Stimulated activated effector memory CD8-positive, alpha-beta T cell treated with anti-CD3 and anti-CD28 coated beads, Interleukin-12 subunit alpha, Interleukin-12 subunit beta, amount 100 ng/mL, for 72 hours (primary cell): ENCODE measurements at regions not wholly inside any gene's neighbourhood (a gene's known extent, or its start where the extent isn't known, plus 50 kb on each side); places are given as distances from the start of the nearest gene placed in this dataset.

Source experiments
- ATAC-seq: fragments of 150-1000 bp; cut with Tn5 transposase; 2 replicates; pipeline ENCODE4 v1.10.0; 2021
- DNase-seq, 2 donors: peaks; one replicate each; pipeline ENCODE4 v3.0.0; 2021 to 2022; ENCODE audit warnings: low spot score in 2 of 2
- H3K27ac Mint-ChIP-seq: one replicate; pipeline ENCODE4 v1.8.0; 2022; ENCODE audit warnings: mild to moderate bottlenecking, mixed read lengths
- H3K36me3 Mint-ChIP-seq: one replicate; pipeline ENCODE4 v1.8.0; 2022; ENCODE audit warnings: mild to moderate bottlenecking, mixed read lengths
- H3K4me1 Mint-ChIP-seq: one replicate; pipeline ENCODE4 v1.8.0; 2022; ENCODE audit warnings: mixed read lengths
- H3K4me3 Mint-ChIP-seq: one replicate; pipeline ENCODE4 v1.8.0; 2022; ENCODE audit warnings: mild to moderate bottlenecking, mixed read lengths
- H3K9me3 Mint-ChIP-seq: one replicate; pipeline ENCODE4 v1.8.0; 2022; ENCODE audit warnings: mixed read lengths

DNA sequence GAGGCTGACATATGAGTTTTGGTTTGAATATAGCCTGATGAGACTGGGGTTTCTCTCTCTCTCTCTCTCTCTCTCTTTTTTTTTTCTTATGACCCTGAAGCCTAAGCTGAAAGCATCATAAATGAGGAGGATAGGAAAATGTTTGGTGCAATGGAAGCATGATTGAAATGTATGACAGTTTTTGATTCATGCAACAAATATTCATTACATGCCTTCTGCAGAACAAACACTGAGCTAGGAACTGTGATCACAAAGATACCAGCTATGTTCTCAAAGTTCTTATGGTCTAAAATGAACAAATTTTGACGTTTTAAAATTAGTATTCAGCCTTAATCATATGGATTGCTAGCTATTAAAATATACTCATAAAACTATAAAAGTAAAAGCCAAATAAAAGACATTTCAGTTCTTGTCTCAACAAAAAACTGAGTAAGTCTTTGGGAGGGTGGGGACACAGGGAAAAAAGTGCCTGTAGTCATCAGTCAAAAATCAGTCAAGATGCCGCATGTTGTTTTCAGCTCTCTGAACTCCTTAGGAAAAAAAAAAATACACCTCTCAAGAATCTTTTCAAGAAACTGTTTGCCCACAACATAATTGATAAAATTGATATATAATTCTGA lies 57.2 kb downstream of the NKX6-1 start:
- Mint-ChIP-seq H3K36me3 (no peaks in the 10 kb centered on the region), H3K9me3 (no peaks in the 10 kb centered on the region), H3K4me3 (no peak overlapping the region), H3K4me1 (no peaks in the 10 kb centered on the region), H3K27ac (no peak overlapping the region)
- ATAC-seq = no peak
- DNase-seq = no peak

DNA sequence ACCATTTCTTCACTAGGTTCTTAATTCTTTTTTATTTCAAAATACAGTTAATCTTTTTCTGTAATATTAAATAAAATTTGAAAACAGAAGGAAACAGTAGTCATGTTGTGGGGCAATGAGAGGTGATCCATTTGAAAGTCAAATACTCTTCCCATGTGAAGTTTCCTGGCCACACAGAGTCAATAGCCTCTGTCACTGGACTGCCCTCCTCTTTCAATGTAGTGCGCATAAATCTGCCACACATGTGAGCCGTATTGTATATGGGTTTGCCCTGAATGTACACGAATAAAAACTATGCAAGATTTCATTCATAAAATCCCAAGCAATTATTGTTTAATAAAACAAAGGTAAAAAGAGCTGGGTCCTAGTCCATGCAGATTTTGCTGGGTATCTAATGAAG lies 59.1 kb downstream of the NKX6-1 start:
- Mint-ChIP-seq H3K4me3 (no peak overlapping the region), H3K27ac (no peak overlapping the region)

DNA sequence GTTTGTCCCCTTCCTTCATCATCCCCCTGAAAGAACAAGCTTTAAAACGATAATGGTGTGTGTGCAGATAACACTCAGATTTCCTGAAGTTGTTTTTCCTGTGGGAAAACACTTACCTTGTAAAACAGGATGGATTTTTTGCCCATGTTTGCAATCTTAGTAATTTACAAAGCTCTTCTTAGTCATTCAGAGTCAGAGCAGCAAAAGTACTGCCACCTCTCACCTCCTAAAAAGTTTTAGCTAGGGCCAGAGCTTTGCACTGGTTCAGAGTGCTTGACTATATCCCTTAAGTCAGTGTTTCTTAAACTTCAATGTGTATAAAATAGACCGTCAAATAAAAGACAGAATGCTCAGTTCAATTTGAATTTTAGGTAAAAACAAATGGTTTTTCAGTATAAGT lies 62.3 kb downstream of the NKX6-1 start:
- Mint-ChIP-seq H3K27ac (no peak overlapping the region), H3K4me3 (no peak overlapping the region), H3K36me3 (no peaks in the 10 kb centered on the region), H3K9me3 (no peaks in the 10 kb centered on the region), H3K4me1 (no peaks in the 10 kb centered on the region)
- ATAC-seq (no peak), DNase-seq (no peak)

More for the DNA sequence above, 59.1 kb downstream of the NKX6-1 start:
- Mint-ChIP-seq H3K9me3 (no peaks in the 10 kb centered on the region), H3K4me1 (no peaks in the 10 kb centered on the region), H3K36me3 (no peaks in the 10 kb centered on the region)
- no peak for DNase-seq
- ATAC-seq = no peak

DNA sequence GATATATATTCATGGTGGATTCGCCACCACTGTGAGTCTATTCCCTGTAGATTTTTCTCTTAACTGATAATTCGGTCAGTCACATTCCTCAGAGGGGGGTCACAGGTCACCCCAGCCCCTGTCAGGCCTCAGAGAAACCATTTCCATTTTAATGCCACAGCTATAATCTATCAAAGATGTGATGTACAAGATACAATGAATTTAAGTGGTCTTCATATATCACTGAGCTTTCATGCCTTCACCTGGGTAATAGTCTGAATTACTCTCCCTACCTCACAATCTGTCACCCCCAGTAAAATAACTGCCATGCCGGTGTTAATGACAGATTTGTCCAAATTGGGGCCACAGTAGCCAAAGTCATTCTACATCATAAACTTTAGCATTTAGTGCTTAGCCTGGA lies 64.7 kb downstream of the NKX6-1 start:
- no peaks in the 10 kb centered on the region for H3K36me3 Mint-ChIP-seq
- no peaks in the 10 kb centered on the region for H3K4me1 Mint-ChIP-seq
- H3K9me3 Mint-ChIP-seq = no peaks in the 10 kb centered on the region
- no peak for DNase-seq
- no peak overlapping the region for H3K4me3 Mint-ChIP-seq
- no peak overlapping the region for H3K27ac Mint-ChIP-seq
- no peak for ATAC-seq

DNA sequence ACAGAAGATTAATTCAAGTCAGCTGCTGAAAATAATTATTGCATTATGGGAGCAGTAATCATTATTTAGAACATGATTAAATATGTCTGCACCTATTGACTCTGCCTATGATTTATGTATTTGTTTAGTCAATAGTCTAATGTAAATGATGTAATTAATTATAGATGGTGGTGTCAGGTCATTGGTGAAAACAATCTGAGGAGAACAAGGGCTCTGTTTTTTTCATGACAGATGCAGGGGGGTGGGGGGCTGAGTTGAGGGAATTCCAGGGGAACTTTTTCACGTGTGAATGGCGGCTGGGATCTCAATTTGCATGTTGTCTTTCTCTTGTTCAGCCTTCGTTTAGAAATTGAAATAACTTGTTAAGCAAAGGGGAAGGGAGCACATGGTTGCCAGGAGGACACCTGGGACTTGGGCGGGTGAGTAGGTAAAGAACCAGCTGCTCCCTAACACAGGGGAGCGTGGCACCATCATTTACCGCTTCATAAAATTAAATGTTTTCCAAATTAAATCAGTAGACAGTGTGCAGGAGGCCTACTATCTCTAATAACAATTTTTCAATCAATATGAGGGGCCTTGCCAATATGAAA lies 65.4 kb downstream of the NKX6-1 start:
- Mint-ChIP-seq H3K4me3 (no peak overlapping the region), H3K9me3 (no peaks in the 10 kb centered on the region), H3K36me3 (no peaks in the 10 kb centered on the region), H3K4me1 (no peaks in the 10 kb centered on the region), H3K27ac (no peak overlapping the region)
- DNase-seq (no peak), ATAC-seq (no peak)

DNA sequence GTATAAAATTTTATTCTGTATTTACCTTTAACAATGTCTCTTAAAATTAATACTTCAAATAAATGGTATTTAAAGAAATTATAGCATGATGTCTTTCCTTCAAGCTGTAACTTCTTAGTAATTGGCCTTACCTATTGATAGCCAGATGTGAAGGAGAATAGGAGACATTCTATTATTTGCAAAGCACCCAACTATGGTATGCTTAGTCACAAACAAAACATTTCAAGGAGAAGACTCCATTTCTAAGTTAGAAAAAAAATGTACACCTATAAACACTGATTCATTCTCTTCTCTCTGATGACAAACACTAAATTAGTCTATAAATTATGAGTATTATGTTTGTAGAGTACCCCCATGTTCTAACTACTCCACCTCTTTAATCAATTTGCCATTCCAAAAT lies 66.4 kb downstream of the NKX6-1 start:
- Mint-ChIP-seq H3K9me3 (no peaks in the 10 kb centered on the region), H3K4me3 (no peak overlapping the region), H3K27ac (no peak overlapping the region), H3K4me1 (no peaks in the 10 kb centered on the region), H3K36me3 (no peaks in the 10 kb centered on the region)
- no peak for DNase-seq
- no peak for ATAC-seq

DNA sequence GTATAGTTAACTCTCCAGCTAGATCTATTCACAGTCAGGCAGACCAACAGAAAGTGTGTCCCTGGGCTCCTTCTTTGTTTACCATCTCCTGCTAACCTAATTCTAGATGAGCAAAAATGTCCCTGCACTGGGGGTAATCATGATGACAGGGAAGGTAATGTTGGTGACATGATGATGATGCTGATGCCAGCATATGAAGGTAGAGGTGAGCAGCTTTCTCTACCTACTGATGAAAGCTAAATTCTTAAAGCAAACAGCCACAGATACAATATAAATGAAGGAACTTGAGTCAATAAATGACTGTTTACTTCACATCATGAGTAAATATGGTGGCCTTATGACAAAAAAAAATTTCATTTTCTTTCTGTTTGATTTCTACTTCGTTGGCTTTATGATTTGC lies 78.5 kb downstream of the NKX6-1 start:
- H3K27ac Mint-ChIP-seq = no peak overlapping the region
- peaks cover 7% of the 10 kb centered on the region for H3K9me3 Mint-ChIP-seq
- H3K4me3 Mint-ChIP-seq = no peak overlapping the region
- ATAC-seq (no peak), DNase-seq (no peak)
- H3K4me1 Mint-ChIP-seq = no peaks in the 10 kb centered on the region
- H3K36me3 Mint-ChIP-seq = no peaks in the 10 kb centered on the region

DNA sequence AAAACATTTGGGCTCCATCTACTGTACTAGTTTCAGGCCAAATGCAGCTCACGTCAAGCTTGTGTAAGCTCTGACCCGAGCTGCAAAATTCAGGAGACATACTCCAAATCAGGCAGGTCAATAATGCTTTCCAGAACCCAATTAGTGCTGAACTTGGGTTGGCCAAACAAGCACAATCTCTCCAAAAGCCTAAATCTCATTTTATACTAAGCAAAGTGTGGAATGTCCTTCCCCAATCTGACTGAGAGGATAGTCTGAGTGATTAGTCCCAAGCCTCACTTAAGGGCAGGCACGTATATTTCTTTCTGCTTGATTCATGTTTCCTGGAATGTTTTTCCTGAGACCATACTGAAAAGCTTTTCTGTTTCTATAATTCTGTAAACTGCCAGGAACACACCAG lies 79.9 kb downstream of the NKX6-1 start:
- DNase-seq (no peak), ATAC-seq (no peak)
- no peaks in the 10 kb centered on the region for H3K36me3 Mint-ChIP-seq
- H3K4me3 Mint-ChIP-seq = no peak overlapping the region
- H3K4me1 Mint-ChIP-seq = no peaks in the 10 kb centered on the region
- peaks cover 3% of the 10 kb centered on the region for H3K9me3 Mint-ChIP-seq
- no peak overlapping the region for H3K27ac Mint-ChIP-seq

DNA sequence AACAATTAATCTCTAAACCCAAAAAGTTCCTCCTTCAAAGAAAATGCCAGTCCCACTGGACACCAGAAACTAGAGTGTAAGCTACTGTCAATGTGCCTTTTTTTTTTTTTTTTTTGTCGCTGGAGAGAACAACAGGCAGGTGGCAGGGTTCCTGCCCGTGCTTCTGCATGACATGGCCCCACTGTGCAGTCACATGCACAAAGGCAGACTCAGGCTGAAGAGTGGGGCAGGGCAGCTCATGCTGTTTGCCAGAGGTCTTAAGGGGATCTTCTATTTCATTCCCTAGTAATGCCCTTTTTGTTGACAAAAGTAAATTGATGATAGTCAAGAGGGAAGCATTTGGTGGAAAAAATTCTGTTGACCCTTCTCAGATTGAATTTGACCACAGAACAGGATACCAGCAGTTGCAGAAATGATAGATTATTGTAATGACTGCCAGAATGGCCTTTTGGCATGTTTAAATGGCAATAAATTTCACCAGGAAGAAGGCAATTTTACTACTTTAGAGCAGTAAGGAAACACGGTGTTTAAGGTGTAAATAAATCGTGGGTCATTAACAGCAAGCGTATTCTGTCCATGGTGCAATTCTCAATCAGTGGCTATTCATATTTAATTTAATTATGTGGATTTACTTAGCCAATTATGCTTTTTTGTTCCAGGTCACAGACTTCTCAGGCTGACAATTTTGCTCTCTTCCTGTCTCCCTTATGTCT lies 80.9 kb downstream of the NKX6-1 start:
- ATAC-seq (no peak), DNase-seq (no peak)
- Mint-ChIP-seq H3K4me3 (no peak overlapping the region), H3K27ac (no peak overlapping the region), H3K4me1 (no peaks in the 10 kb centered on the region), H3K36me3 (no peaks in the 10 kb centered on the region), H3K9me3 (peaks cover 3% of the 10 kb centered on the region)

DNA sequence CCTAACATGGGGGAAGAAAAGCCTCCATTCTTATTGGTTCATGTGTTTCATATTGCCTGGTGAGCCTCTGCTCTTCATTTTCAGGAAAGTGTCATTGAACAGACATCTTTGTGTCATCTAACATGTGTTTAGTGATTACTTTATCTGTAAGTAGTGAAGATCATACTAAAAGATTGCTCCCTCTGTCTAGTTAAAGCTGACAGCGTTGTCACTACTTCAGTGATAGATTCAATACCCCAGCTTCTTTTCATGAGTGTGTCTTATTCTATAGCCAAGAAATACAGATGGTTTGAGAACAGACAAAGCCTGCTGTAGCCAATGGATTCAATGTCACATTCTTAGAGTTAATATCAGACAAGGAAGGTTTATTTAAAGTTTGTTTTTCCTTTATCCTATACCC lies 85.1 kb downstream of the NKX6-1 start:
- ATAC-seq (no peak), DNase-seq (no peak)
- Mint-ChIP-seq H3K4me1 (no peaks in the 10 kb centered on the region), H3K36me3 (no peaks in the 10 kb centered on the region), H3K27ac (no peak overlapping the region), H3K9me3 (no peaks in the 10 kb centered on the region), H3K4me3 (no peak overlapping the region)

DNA sequence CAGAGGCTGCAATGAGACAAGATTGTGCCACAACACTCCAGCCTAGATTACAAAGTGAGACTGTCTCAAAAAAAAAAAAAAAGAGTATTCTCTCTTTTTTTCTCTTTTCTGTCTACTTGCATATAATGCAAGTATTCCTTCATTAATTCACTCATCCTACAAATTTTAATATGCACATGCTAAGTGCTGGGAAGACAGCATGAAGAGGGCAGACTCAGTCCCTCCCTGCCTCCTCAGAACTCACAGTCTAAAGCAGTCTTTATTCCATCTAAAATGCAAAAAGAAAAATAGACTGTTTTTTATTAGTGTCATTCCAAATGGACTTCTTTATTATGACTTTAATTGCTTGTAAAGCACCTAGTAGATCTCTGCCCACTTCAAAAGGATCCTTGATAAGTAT lies 85.6 kb downstream of the NKX6-1 start:
- DNase-seq = no peak
- Mint-ChIP-seq H3K9me3 (no peaks in the 10 kb centered on the region), H3K27ac (no peak overlapping the region), H3K4me3 (no peak overlapping the region), H3K36me3 (no peaks in the 10 kb centered on the region), H3K4me1 (no peaks in the 10 kb centered on the region)
- no peak for ATAC-seq

DNA sequence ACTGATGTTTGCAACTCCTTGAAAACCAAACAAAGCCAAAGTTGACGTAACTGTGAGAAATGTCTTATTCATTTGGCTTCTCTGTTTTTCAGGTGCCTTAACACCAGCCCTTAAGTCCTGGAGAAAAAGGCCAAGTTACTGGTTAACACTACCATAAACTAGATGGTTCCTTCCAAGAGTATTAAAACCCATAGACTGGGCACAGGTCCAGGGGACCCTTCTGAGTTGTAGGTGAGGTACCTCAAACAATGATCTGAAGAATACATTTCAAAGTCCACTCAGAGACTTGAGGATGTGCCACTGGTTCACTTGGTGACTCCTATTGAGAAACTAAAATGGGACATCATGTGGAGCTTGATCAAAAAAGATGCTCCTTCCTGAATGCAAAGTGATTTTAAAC lies 87.0 kb downstream of the NKX6-1 start:
- Mint-ChIP-seq H3K27ac (no peak overlapping the region), H3K36me3 (no peaks in the 10 kb centered on the region), H3K9me3 (no peaks in the 10 kb centered on the region), H3K4me3 (no peak overlapping the region), H3K4me1 (no peaks in the 10 kb centered on the region)
- DNase-seq (no peak), ATAC-seq (no peak)

DNA sequence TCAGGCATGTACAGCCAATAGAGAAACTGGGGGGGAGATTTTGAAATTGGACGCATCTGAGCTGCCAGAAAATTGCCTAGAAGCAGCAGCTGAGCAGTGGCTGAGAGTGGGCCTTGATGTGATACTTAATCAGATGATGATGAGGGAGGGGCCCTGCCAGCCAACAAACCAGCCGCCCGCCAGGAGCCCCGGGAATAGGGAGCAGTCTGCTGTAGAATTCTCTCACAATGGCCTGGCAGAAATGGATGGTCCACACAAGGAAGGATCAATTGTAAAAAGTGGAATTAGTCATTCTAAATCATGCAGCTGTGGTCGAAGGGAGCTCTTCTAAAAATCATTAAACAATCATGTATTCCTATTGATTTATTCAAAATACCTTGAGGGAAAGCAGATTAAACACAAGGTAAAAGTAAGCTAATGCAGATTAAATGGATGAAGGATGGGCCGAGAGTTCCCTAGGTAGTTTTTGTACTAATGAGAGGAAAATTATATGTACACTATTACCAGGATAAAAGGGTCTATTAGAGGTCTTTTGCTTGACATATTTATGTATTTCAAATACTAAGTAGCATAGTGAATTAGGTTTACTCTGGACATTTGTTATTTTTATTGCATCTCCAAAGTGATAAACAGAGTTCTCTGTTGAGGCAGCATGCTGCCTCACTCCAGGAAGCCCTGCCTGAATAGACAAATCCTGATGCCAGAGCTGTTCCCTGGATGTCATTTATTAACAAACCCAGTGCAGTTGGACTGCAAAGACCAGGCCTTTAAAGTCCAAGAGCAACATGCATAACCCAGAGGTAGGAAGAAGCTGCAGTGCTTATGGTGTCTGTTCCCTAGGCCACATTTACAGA lies 91.3 kb downstream of the NKX6-1 start:
- H3K4me3 Mint-ChIP-seq = no peak overlapping the region
- DNase-seq (no peak), ATAC-seq (no peak)
- no peaks in the 10 kb centered on the region for H3K9me3 Mint-ChIP-seq
- no peak overlapping the region for H3K27ac Mint-ChIP-seq
- H3K4me1 Mint-ChIP-seq = no peaks in the 10 kb centered on the region
- H3K36me3 Mint-ChIP-seq = no peaks in the 10 kb centered on the region

DNA sequence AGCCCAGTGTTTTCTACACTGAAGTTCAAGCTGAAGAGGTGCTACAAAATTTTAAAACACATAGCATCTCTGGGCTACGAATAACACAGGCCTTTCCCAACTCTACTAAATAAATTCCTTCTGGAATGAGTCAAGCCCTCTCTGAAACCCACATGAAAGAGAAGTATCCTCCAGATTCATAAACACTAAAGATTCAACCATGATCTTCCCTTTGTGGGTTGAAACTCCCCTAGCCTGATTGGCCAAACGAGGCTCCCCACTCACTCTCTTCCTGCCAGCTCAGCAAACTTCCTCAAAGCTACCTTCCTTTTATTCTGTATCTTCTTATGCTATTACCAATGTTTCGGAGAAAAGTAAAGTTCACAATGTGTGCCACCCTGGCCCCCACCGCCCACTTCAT lies 95.4 kb downstream of the NKX6-1 start:
- Mint-ChIP-seq H3K9me3 (no peaks in the 10 kb centered on the region), H3K4me3 (no peak overlapping the region), H3K27ac (no peak overlapping the region), H3K4me1 (no peaks in the 10 kb centered on the region), H3K36me3 (no peaks in the 10 kb centered on the region)
- DNase-seq = no peak
- no peak for ATAC-seq

DNA sequence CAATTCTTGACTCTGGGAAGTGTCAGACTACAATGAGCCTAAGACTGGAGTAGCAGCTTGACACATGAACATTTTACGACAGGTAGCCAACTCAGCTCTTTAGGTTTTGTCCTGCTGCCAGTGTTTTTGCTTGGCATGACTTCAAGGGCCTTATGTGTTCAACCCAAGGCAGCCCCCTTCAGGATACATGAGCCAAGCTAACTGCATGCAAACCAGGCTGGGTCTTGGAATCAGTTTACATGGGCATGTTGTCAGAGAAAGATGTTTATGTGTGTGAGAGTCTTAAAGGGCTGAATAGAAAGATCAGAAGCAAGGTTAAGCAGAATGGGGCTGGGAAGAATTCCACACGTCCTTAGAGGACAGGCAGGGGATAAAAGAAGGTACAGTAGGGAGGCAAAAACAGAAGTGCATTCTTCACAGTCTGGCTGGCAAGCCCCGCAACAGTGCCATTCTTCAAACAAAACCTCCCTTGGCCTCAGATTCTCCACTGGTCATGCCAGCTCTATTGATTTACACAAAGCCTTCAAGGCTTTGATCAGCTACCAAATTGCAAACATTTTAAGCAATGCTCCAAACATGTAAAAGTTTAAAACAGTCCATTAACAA lies 97.3 kb downstream of the NKX6-1 start:
- ATAC-seq = no peak
- Mint-ChIP-seq H3K27ac (no peak overlapping the region), H3K4me3 (no peak overlapping the region), H3K4me1 (no peaks in the 10 kb centered on the region), H3K9me3 (no peaks in the 10 kb centered on the region), H3K36me3 (no peaks in the 10 kb centered on the region)
- DNase-seq = no peak
